BLaER1 treated with 17β-estradiol and CSF1 and Interleukin-3, amounts not matched to agents 10 nM and 100 nM (cell line): ENCODE measurements at regions not wholly inside any gene's neighbourhood (a gene's known extent, or its start where the extent isn't known, plus 50 kb on each side); places are given as distances from the start of the nearest gene placed in this dataset.

Source experiments
- H3K27ac ChIP-seq, 11 experiments: shearing (Covaris generic); formaldehyde crosslinking; 2 replicates each; pipeline ENCODE4 v1.8.1; 2022
- H3K27me3 ChIP-seq, 11 experiments: shearing (Covaris generic); formaldehyde crosslinking; 2 replicates each; pipeline ENCODE4 v1.8.1; 2022
- H3K36me3 ChIP-seq, 11 experiments: shearing (Covaris generic); formaldehyde crosslinking; 2 replicates each; pipeline ENCODE4 v1.8.1; 2022
- H3K4me1 ChIP-seq, 10 experiments: shearing (Covaris generic); formaldehyde crosslinking; 2 replicates each; pipeline ENCODE4 v1.8.1; 2022
- H3K4me2 ChIP-seq, 11 experiments: shearing (Covaris generic); formaldehyde crosslinking; 2 replicates each; pipeline ENCODE4 v1.8.1; 2022
- H3K4me3 ChIP-seq, 10 experiments: shearing (Covaris generic); formaldehyde crosslinking; 2 replicates each; pipeline ENCODE4 v1.8.1; 2022
- H3K9ac ChIP-seq, 11 experiments: shearing (Covaris generic); formaldehyde crosslinking; 2 replicates each; pipeline ENCODE4 v1.8.1; 2022
- H3K9me3 ChIP-seq, 11 experiments: shearing (Covaris generic); formaldehyde crosslinking; replicated peaks in 1 of 11; 2 replicates each; pipeline ENCODE4 v1.8.1; 2022
- H4K20me1 ChIP-seq, 11 experiments: shearing (Covaris generic); formaldehyde crosslinking; 2 replicates each; pipeline ENCODE4 v1.8.1; 2022
- Cebpa-rat ChIP-seq, 11 experiments: shearing (Covaris generic); IDR thresholded peaks; 2 replicates each; pipeline ENCODE4 v1.8.1; 2022

- TF ChIP-seq Cebpa-rat (IDR thresholded peaks at IDR 0.05) = no peak
- Histone ChIP-seq H3K4me2 (no peak overlapping the region), H3K27ac (no peak overlapping the region), H3K27me3 (no peaks in the 10 kb centered on the region), H3K4me1 (no peaks in the 10 kb centered on the region), H3K9me3 (no peaks in the 10 kb centered on the region), H3K4me3 (no peak overlapping the region), H3K9ac (no peak overlapping the region), H4K20me1 (no peaks in the 10 kb centered on the region), H3K36me3 (no peaks in the 10 kb centered on the region)
These were observed 134.4 kb downstream of the ADRA2A start for GRCh38 chr10:111211241-111211640.

- Histone ChIP-seq H3K9me3 (no peaks in the 10 kb centered on the region), H3K4me2 (no peak overlapping the region), H3K4me1 (no peaks in the 10 kb centered on the region), H3K4me3 (no peak overlapping the region), H3K9ac (no peak overlapping the region), H3K27me3 (no peaks in the 10 kb centered on the region), H3K27ac (no peak overlapping the region), H4K20me1 (no peaks in the 10 kb centered on the region), H3K36me3 (no peaks in the 10 kb centered on the region)
- no peak for TF ChIP-seq Cebpa-rat (IDR thresholded peaks at IDR 0.05)
These were observed 134.9 kb downstream of the ADRA2A start for GRCh38 chr10:111211706-111212105.

- no peak for TF ChIP-seq Cebpa-rat (IDR thresholded peaks at IDR 0.05)
- no peaks in the 10 kb centered on the region for H4K20me1 ChIP-seq
- H3K4me2 ChIP-seq = no peak overlapping the region
- H3K27ac ChIP-seq = no peak overlapping the region
- H3K36me3 ChIP-seq = no peaks in the 10 kb centered on the region
- no peak overlapping the region for H3K4me3 ChIP-seq
- H3K9me3 ChIP-seq = peaks cover 0 to 14% (median 6%) of the 10 kb centered on the region in 11 experiments; a peak in 9 of 22 replicates
- no peaks in the 10 kb centered on the region for H3K27me3 ChIP-seq
- H3K4me1 ChIP-seq = peaks cover 0 to 19% (median 0%) of the 10 kb centered on the region in 10 experiments; a peak in 6 of 20 replicates
- H3K9ac ChIP-seq = no peak overlapping the region
These were observed 145.1 kb downstream of the ADRA2A start for GRCh38 chr10:111221682-111222480.

- H3K27ac ChIP-seq = no peak overlapping the region
- no peaks in the 10 kb centered on the region for H3K36me3 ChIP-seq
- no peaks in the 10 kb centered on the region for H4K20me1 ChIP-seq
- H3K27me3 ChIP-seq = no peaks in the 10 kb centered on the region
- H3K4me2 ChIP-seq = no peak overlapping the region
- no peak overlapping the region for H3K9ac ChIP-seq
- no peak for TF ChIP-seq Cebpa-rat (IDR thresholded peaks at IDR 0.05)
- no peak overlapping the region for H3K4me3 ChIP-seq
- H3K4me1 ChIP-seq = peaks cover 0 to 21% (median 0%) of the 10 kb centered on the region in 10 experiments; a peak in 6 of 20 replicates
- peaks cover 0 to 14% (median 6%) of the 10 kb centered on the region in 11 experiments; a peak in 9 of 22 replicates for H3K9me3 ChIP-seq
These were observed 146.1 kb downstream of the ADRA2A start for GRCh38 chr10:111222961-111223360.

GRCh38 chr10:111231779-111232178 is 154.9 kb downstream of the ADRA2A start:
- no peak overlapping the region for H3K9ac ChIP-seq
- no peak overlapping the region for H3K4me2 ChIP-seq

GRCh38 chr10:111233439-111233838 is 156.6 kb downstream of the ADRA2A start:
- Histone ChIP-seq H3K9me3 (peaks cover 0 to 2% (median 0%) of the 10 kb centered on the region in 11 experiments; a peak in 2 of 22 replicates), H3K27me3 (no peaks in the 10 kb centered on the region), H4K20me1 (no peaks in the 10 kb centered on the region), H3K4me3 (no peak overlapping the region), H3K27ac (no peak overlapping the region), H3K9ac (no peak overlapping the region), H3K4me1 (peaks cover 6 to 22% (median 10%) of the 10 kb centered on the region in 10 experiments; a peak in 19 of 20 replicates), H3K4me2 (no peak overlapping the region), H3K36me3 (no peaks in the 10 kb centered on the region)
- TF ChIP-seq Cebpa-rat (IDR thresholded peaks at IDR 0.05) = no peak

More at GRCh38 chr10:111231779-111232178, 154.9 kb downstream of the ADRA2A start:
- TF ChIP-seq Cebpa-rat (IDR thresholded peaks at IDR 0.05) = no peak
- Histone ChIP-seq H3K36me3 (no peaks in the 10 kb centered on the region), H3K9me3 (peaks cover 0 to 3% (median 0%) of the 10 kb centered on the region in 11 experiments; a peak in 2 of 22 replicates), H3K27me3 (no peaks in the 10 kb centered on the region), H3K4me1 (peaks cover 0 to 15% (median 0%) of the 10 kb centered on the region in 10 experiments; a peak in 3 of 20 replicates), H3K27ac (no peak overlapping the region), H3K4me3 (no peak overlapping the region), H4K20me1 (no peaks in the 10 kb centered on the region)

- Histone ChIP-seq H3K27ac (no peak overlapping the region), H3K4me2 (no peak overlapping the region), H3K36me3 (no peaks in the 10 kb centered on the region), H3K9ac (no peak overlapping the region), H3K27me3 (no peaks in the 10 kb centered on the region), H3K9me3 (no peaks in the 10 kb centered on the region), H4K20me1 (no peaks in the 10 kb centered on the region), H3K4me3 (no peak overlapping the region), H3K4me1 (peaks cover 7 to 29% (median 14%) of the 10 kb centered on the region in 10 experiments; a peak in 19 of 20 replicates)
- no peak for TF ChIP-seq Cebpa-rat (IDR thresholded peaks at IDR 0.05)
These were observed 157.5 kb downstream of the ADRA2A start for GRCh38 chr10:111234234-111234913.

- H3K36me3 ChIP-seq = no peaks in the 10 kb centered on the region
- H4K20me1 ChIP-seq = no peaks in the 10 kb centered on the region
- H3K9ac ChIP-seq = no peak overlapping the region
- no peak for TF ChIP-seq Cebpa-rat (IDR thresholded peaks at IDR 0.05)
- H3K4me2 ChIP-seq = no peak overlapping the region
- H3K9me3 ChIP-seq = no peaks in the 10 kb centered on the region
- peaks cover 7 to 29% (median 14%) of the 10 kb centered on the region in 10 experiments; a peak in 19 of 20 replicates for H3K4me1 ChIP-seq
- no peaks in the 10 kb centered on the region for H3K27me3 ChIP-seq
- H3K4me3 ChIP-seq = no peak overlapping the region
- H3K27ac ChIP-seq = no peak overlapping the region
These were observed 158.1 kb downstream of the ADRA2A start for GRCh38 chr10:111234914-111235302.

GRCh38 chr10:111240348-111240747 is 163.5 kb downstream of the ADRA2A start:
- Histone ChIP-seq H3K27me3 (no peaks in the 10 kb centered on the region), H4K20me1 (no peaks in the 10 kb centered on the region), H3K4me3 (no peak overlapping the region), H3K9ac (no peak overlapping the region), H3K9me3 (no peaks in the 10 kb centered on the region), H3K4me1 (peaks cover 7 to 29% (median 14%) of the 10 kb centered on the region in 10 experiments; a peak in 19 of 20 replicates), H3K36me3 (no peaks in the 10 kb centered on the region), H3K27ac (no peak overlapping the region), H3K4me2 (no peak overlapping the region)
- TF ChIP-seq Cebpa-rat (IDR thresholded peaks at IDR 0.05) = no peak
